HG03103 (cell line): ENCODE measurements at regions not wholly inside any gene's neighbourhood (a gene's known extent, or its start where the extent isn't known, plus 50 kb on each side); places are given as distances from the start of the nearest gene placed in this dataset.

Experiments
- ATAC-seq: cut with Tn5 transposase; IDR thresholded peaks from one replicate; pipeline ENCODE4 v1.9.1; 2021; ENCODE audit warnings: low read depth; ENCODE audit not compliant: unreplicated experiment

- ATAC-seq = no peak
These were observed 253.2 kb downstream of the POLR1F start for GRCh38 chr7:19455623-19456022.

GRCh38 chr7:19448091-19448490, 260.7 kb downstream of the POLR1F start:
- no peak for ATAC-seq

DNA sequence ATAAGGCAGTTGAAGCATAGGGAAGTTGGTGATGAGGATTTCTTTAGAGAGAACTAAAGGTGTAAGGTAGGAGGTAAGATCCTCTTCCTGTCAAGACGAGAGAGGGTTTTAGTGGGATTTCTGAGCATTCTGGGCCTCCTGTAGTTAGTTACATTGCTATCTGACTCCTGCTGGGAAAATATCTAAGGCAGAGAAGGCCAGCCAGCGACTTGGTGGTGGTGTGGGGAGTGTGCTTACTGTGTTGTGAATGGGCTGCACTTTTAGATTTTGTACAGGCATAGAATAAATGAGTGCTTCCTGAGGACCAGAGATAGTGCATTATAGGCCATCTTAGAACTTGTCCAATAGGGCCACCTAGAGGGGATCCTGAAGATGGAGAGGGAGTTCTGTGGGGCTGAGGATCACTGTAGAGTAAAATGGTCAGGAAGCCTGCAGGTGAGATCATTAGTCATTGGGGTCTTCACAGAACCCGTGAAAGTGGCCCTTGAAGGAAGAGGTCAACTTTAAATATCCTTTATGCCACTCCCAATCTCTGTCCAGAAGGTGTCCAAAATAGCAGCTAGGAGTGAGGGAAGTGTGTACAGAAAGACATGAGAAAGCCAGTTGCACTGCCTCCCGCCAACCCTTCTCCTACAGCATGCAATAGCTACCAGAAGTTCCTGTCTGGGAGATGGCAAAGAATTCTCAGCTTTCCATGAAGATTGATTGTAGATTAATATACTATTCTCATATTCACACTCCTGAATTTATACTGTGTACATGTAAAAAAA, 266.6 kb downstream of the POLR1F start:
- ATAC-seq = peak; percentile 63

DNA sequence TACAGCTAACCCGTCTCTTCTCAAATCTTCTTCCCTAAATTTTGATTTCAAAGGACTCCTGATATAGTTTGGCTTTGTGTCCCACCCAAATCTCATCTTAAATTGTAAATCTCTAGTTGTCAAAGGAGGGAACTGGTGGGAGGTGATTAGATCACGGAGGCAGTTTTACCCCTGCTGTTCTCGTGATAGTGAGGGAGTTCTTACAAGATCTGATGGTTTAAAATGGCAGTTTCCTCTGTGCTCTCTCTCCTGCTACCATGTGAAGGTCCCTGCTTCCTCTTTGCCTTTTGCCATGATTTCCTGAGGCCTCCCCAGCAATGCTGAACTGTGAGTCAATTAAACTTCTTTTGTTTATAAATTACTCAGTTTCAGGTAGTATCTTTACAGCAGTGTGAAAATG, 269.3 kb downstream of the POLR1F start:
- ATAC-seq = no peak

GRCh38 chr7:19437446-19437845, 271.4 kb downstream of the POLR1F start:
- ATAC-seq = no peak

- ATAC-seq = no peak
These were observed 280.9 kb downstream of the POLR1F start for GRCh38 chr7:19427944-19428343.

GRCh38 chr7:19421861-19422260, 276.6 kb upstream of the FERD3L start:
- no peak for ATAC-seq

DNA sequence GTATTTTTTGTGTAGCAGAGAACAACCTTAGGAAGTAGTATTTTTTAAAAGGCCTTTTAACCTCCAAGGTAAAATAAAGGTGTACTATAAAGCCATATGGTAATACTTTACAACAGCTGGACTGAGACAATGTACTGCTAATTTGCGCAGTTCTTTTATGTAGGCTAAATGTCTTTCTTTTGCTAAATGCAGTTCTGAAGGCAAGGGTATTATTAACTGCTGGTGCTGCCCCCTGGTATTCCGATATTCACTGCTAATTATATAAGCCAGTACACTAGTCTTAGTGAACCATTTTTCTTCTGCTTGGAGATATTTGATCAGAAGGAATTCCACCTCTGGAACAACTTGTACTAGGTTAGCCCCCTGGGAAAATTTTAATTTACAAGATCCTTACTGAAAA, 272.0 kb upstream of the FERD3L start:
- ATAC-seq = no peak

DNA sequence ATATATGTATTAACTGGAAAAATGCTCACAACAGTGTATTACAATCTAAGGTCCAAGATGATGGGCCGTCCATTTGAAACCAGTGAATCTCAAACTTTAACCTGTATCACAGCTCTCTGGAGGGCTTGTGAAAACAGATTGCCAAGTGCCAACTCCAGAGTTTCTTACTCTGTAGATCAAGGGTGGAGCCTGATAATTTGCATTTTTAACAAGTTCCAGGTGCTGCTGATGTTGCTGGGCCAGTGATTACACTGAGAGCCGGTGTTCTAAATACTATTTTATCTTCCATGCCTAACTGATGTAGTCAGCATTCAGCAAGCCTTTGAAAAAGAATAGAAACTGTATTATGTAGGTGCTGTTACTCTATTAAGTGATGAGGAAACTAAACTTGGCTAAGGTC, 269.9 kb upstream of the FERD3L start:
- no peak for ATAC-seq

- ATAC-seq = no peak
These were observed 268.3 kb upstream of the FERD3L start for GRCh38 chr7:19413443-19413965.

- ATAC-seq = no peak
These were observed 265.5 kb upstream of the FERD3L start for GRCh38 chr7:19410691-19411090.

- no peak for ATAC-seq
These were observed 264.9 kb upstream of the FERD3L start for GRCh38 chr7:19410106-19410505.

DNA sequence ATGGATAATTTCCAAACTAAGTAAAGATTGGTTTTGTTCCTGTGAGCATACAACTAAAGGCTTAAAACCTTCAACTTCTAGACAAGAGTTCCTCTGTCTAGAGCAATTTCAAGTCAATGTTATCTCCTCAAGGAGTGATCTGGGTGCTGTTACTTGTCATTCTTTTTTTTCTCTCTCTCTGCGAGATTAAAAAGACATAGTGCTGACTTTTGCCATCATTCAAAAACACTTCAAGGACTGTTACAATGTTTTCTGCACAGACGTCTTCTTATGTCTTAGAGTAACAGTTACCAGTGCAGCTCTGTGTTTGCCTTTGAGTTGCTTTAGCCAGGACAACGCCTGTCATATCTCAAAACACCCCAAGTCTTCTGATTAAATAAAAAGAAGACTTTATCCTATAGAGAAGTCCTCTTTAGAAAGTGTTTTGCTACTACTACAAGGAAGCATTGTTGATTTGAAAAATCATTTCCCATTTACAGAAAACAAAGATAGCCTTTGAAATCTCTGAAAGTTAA, 263.5 kb upstream of the FERD3L start:
- no peak for ATAC-seq

- no peak for ATAC-seq
These were observed 262.0 kb upstream of the FERD3L start for GRCh38 chr7:19407270-19407669.

- no peak for ATAC-seq
These were observed 260.3 kb upstream of the FERD3L start for GRCh38 chr7:19405541-19405940.

GRCh38 chr7:19404912-19405329, 259.7 kb upstream of the FERD3L start:
- ATAC-seq = no peak

GRCh38 chr7:19403691-19404090, 258.5 kb upstream of the FERD3L start:
- ATAC-seq = no peak

- no peak for ATAC-seq
These were observed 256.2 kb upstream of the FERD3L start for GRCh38 chr7:19401461-19401860.

- no peak for ATAC-seq
These were observed 255.6 kb upstream of the FERD3L start for GRCh38 chr7:19400758-19401254.

GRCh38 chr7:19397911-19398310, 252.7 kb upstream of the FERD3L start:
- ATAC-seq = peak; percentile 94

- ATAC-seq = no peak
These were observed 247.0 kb upstream of the FERD3L start for GRCh38 chr7:19392246-19392645.

GRCh38 chr7:19390795-19391194, 245.6 kb upstream of the FERD3L start:
- ATAC-seq = no peak
